ENCODE measurements at regions not wholly inside any gene's neighbourhood (a gene's known extent, or its start where the extent isn't known, plus 50 kb on each side); places are given as distances from the start of the nearest gene placed in this dataset.

- ATAC-seq = no peak
- intact Hi-C loops (cut with micrococcal nuclease) = no loop called here
- H3K9me3 Mint-ChIP-seq = peaks cover 0 to 22% (median 3%) of the 10 kb centered on the region in 11 donors
- DNase-seq = no peak
- no peaks in the 10 kb centered on the region for H3K4me1 ChIP-seq (ENCODE audit: control insufficient read depth in 2 of 2, insufficient read depth in 2 of 2, low read length in 2 of 2)
- no peak overlapping the region for H3K27ac ChIP-seq (ENCODE audit: low read depth, low read length)
- H3K4me3 Mint-ChIP-seq = no peak overlapping the region
- H3K27me3 ChIP-seq (ENCODE audit: control insufficient read depth in 2 of 2, insufficient read depth in 2 of 2, low read length in 2 of 2) = no peaks in the 10 kb centered on the region
- H3K9me3 ChIP-seq (ENCODE audit: control insufficient read depth in 2 of 3, low read length in 3 of 3) = no peaks in the 10 kb centered on the region
- CTCF ChIA-PET = no interaction called here
- POLR2A ChIA-PET = no interaction called here
- H3K27me3 Mint-ChIP-seq = no peaks in the 10 kb centered on the region
- H3K36me3 ChIP-seq (ENCODE audit: control insufficient read depth in 2 of 3, insufficient read depth in 3 of 3, low read length in 3 of 3) = no peaks in the 10 kb centered on the region
- H3K4me1 Mint-ChIP-seq = no peaks in the 10 kb centered on the region
- no peak overlapping the region for H3K27ac Mint-ChIP-seq
- no peak overlapping the region for H3K4me3 ChIP-seq (ENCODE audit: low read length)
- H3K36me3 Mint-ChIP-seq = no peaks in the 10 kb centered on the region
Measured at GRCh38 chr4:171621646-171622045, 191.6 kb upstream of the GALNTL6 start.

GRCh38 chr4:171612907-171613306, 200.3 kb upstream of the GALNTL6 start:
- POLR2A ChIA-PET = no interaction called here
- no peaks in the 10 kb centered on the region for H3K9me3 ChIP-seq (ENCODE audit: control insufficient read depth in 2 of 3, low read length in 3 of 3)
- H3K27me3 Mint-ChIP-seq = no peaks in the 10 kb centered on the region

GRCh38 chr4:171602638-171603355, 210.4 kb upstream of the GALNTL6 start:
- H3K27ac ChIP-seq (ENCODE audit: low read depth, low read length) = no peak overlapping the region
- H3K4me1 Mint-ChIP-seq = no peaks in the 10 kb centered on the region
- H3K36me3 Mint-ChIP-seq = no peaks in the 10 kb centered on the region
- H3K9me3 Mint-ChIP-seq = peaks cover 0 to 15% (median 3%) of the 10 kb centered on the region in 11 donors
- no peaks in the 10 kb centered on the region for H3K27me3 Mint-ChIP-seq
- no peak overlapping the region for H3K4me3 ChIP-seq (ENCODE audit: low read length)
- H3K9me3 ChIP-seq (ENCODE audit: control insufficient read depth in 2 of 3, low read length in 3 of 3) = no peaks in the 10 kb centered on the region
- no peaks in the 10 kb centered on the region for H3K4me1 ChIP-seq (ENCODE audit: control insufficient read depth in 2 of 2, insufficient read depth in 2 of 2, low read length in 2 of 2)
- DNase-seq (no peak), ATAC-seq (no peak)
- ChIA-PET POLR2A (no interaction called here), CTCF (no interaction called here)
- intact Hi-C loops (cut with micrococcal nuclease) = no loop called here
- no peaks in the 10 kb centered on the region for H3K27me3 ChIP-seq (ENCODE audit: control insufficient read depth in 2 of 2, insufficient read depth in 2 of 2, low read length in 2 of 2)
- H3K36me3 ChIP-seq (ENCODE audit: control insufficient read depth in 2 of 3, insufficient read depth in 3 of 3, low read length in 3 of 3) = no peaks in the 10 kb centered on the region
- no peak overlapping the region for H3K27ac Mint-ChIP-seq
- no peak overlapping the region for H3K4me3 Mint-ChIP-seq

More at GRCh38 chr4:171612907-171613306, 200.3 kb upstream of the GALNTL6 start:
- CTCF ChIA-PET = no interaction called here
- Histone ChIP-seq H3K4me3 (ENCODE audit: low read length) (no peak overlapping the region), H3K4me1 (ENCODE audit: control insufficient read depth in 2 of 2, insufficient read depth in 2 of 2, low read length in 2 of 2) (no peaks in the 10 kb centered on the region), H3K36me3 (ENCODE audit: control insufficient read depth in 2 of 3, insufficient read depth in 3 of 3, low read length in 3 of 3) (no peaks in the 10 kb centered on the region), H3K27ac (ENCODE audit: low read depth, low read length) (no peak overlapping the region), H3K27me3 (ENCODE audit: control insufficient read depth in 2 of 2, insufficient read depth in 2 of 2, low read length in 2 of 2) (no peaks in the 10 kb centered on the region)
- Mint-ChIP-seq H3K4me1 (no peaks in the 10 kb centered on the region), H3K36me3 (no peaks in the 10 kb centered on the region), H3K9me3 (peaks cover 0 to 7% (median 0%) of the 10 kb centered on the region in 11 donors), H3K27ac (no peak overlapping the region), H3K4me3 (no peak overlapping the region)
- ATAC-seq (no peak), DNase-seq (no peak)
- intact Hi-C loops (cut with micrococcal nuclease) = no loop called here

GRCh38 chr4:171601091-171601490, 212.1 kb upstream of the GALNTL6 start:
- intact Hi-C loops (cut with micrococcal nuclease) = no loop called here
- Mint-ChIP-seq H3K4me3 (no peak overlapping the region), H3K36me3 (no peaks in the 10 kb centered on the region), H3K4me1 (peaks cover 0 to 2% (median 0%) of the 10 kb centered on the region in 7 donors), H3K9me3 (peaks cover 0 to 13% (median 3%) of the 10 kb centered on the region in 11 donors), H3K27me3 (no peaks in the 10 kb centered on the region), H3K27ac (no peak overlapping the region)
- H3K27ac ChIP-seq (ENCODE audit: low read depth, low read length) = no peak overlapping the region
- DNase-seq (no peak), ATAC-seq (no peak)
- H3K36me3 ChIP-seq (ENCODE audit: control insufficient read depth in 2 of 3, insufficient read depth in 3 of 3, low read length in 3 of 3) = no peaks in the 10 kb centered on the region
- no peaks in the 10 kb centered on the region for H3K27me3 ChIP-seq (ENCODE audit: control insufficient read depth in 2 of 2, insufficient read depth in 2 of 2, low read length in 2 of 2)
- H3K9me3 ChIP-seq (ENCODE audit: control insufficient read depth in 2 of 3, low read length in 3 of 3) = no peaks in the 10 kb centered on the region
- ChIA-PET POLR2A (no interaction called here), CTCF (no interaction called here)
- no peaks in the 10 kb centered on the region for H3K4me1 ChIP-seq (ENCODE audit: control insufficient read depth in 2 of 2, insufficient read depth in 2 of 2, low read length in 2 of 2)
- H3K4me3 ChIP-seq (ENCODE audit: low read length) = no peak overlapping the region

- Mint-ChIP-seq H3K4me3 (no peak overlapping the region), H3K4me1 (peaks cover 0 to 2% (median 0%) of the 10 kb centered on the region in 7 donors), H3K27me3 (no peaks in the 10 kb centered on the region), H3K36me3 (no peaks in the 10 kb centered on the region), H3K27ac (no peak overlapping the region), H3K9me3 (peaks cover 0 to 13% (median 3%) of the 10 kb centered on the region in 11 donors)
- CTCF ChIA-PET = no interaction called here
- Histone ChIP-seq H3K27ac (ENCODE audit: low read depth, low read length) (no peak overlapping the region), H3K9me3 (ENCODE audit: control insufficient read depth in 2 of 3, low read length in 3 of 3) (no peaks in the 10 kb centered on the region), H3K36me3 (ENCODE audit: control insufficient read depth in 2 of 3, insufficient read depth in 3 of 3, low read length in 3 of 3) (no peaks in the 10 kb centered on the region), H3K4me3 (ENCODE audit: low read length) (no peak overlapping the region), H3K4me1 (ENCODE audit: control insufficient read depth in 2 of 2, insufficient read depth in 2 of 2, low read length in 2 of 2) (no peaks in the 10 kb centered on the region), H3K27me3 (ENCODE audit: control insufficient read depth in 2 of 2, insufficient read depth in 2 of 2, low read length in 2 of 2) (no peaks in the 10 kb centered on the region)
- POLR2A ChIA-PET = no interaction called here
- intact Hi-C loops (cut with micrococcal nuclease) = no loop called here
- DNase-seq (no peak), ATAC-seq (no peak)
Measured at GRCh38 chr4:171599628-171600027, 213.6 kb upstream of the GALNTL6 start.

- no peak overlapping the region for H3K27ac Mint-ChIP-seq
- no peaks in the 10 kb centered on the region for H3K27me3 ChIP-seq (ENCODE audit: control insufficient read depth in 2 of 2, insufficient read depth in 2 of 2, low read length in 2 of 2)
- intact Hi-C loops (cut with micrococcal nuclease) = no loop called here
- H3K4me1 Mint-ChIP-seq = peaks cover 0 to 2% (median 0%) of the 10 kb centered on the region in 7 donors
- H3K36me3 ChIP-seq (ENCODE audit: control insufficient read depth in 2 of 3, insufficient read depth in 3 of 3, low read length in 3 of 3) = no peaks in the 10 kb centered on the region
- ATAC-seq = no peak
- H3K4me3 ChIP-seq (ENCODE audit: low read length) = no peak overlapping the region
- CTCF ChIA-PET = no interaction called here
- H3K9me3 Mint-ChIP-seq = peaks cover 0 to 28% (median 3%) of the 10 kb centered on the region in 11 donors
- no peak for DNase-seq
- no peaks in the 10 kb centered on the region for H3K27me3 Mint-ChIP-seq
- POLR2A ChIA-PET = no interaction called here
- no peak overlapping the region for H3K4me3 Mint-ChIP-seq
- H3K9me3 ChIP-seq (ENCODE audit: control insufficient read depth in 2 of 3, low read length in 3 of 3) = no peaks in the 10 kb centered on the region
- no peaks in the 10 kb centered on the region for H3K36me3 Mint-ChIP-seq
- H3K27ac ChIP-seq (ENCODE audit: low read depth, low read length) = no peak overlapping the region
- no peaks in the 10 kb centered on the region for H3K4me1 ChIP-seq (ENCODE audit: control insufficient read depth in 2 of 2, insufficient read depth in 2 of 2, low read length in 2 of 2)
Measured at GRCh38 chr4:171594293-171594692, 218.9 kb upstream of the GALNTL6 start.

GRCh38 chr4:171590716-171591115, 222.5 kb upstream of the GALNTL6 start:
- H3K27ac ChIP-seq (ENCODE audit: low read depth, low read length) = no peak overlapping the region
- H3K9me3 ChIP-seq (ENCODE audit: control insufficient read depth in 2 of 3, low read length in 3 of 3) = no peaks in the 10 kb centered on the region
- no peak for DNase-seq
- Mint-ChIP-seq H3K4me3 (no peak overlapping the region), H3K27me3 (no peaks in the 10 kb centered on the region), H3K4me1 (no peaks in the 10 kb centered on the region), H3K9me3 (peaks cover 0 to 23% (median 4%) of the 10 kb centered on the region in 11 donors), H3K27ac (no peak overlapping the region), H3K36me3 (no peaks in the 10 kb centered on the region)
- ChIA-PET CTCF (no interaction called here), POLR2A (no interaction called here)
- H3K4me3 ChIP-seq (ENCODE audit: low read length) = no peak overlapping the region
- ATAC-seq = no peak
- no peaks in the 10 kb centered on the region for H3K27me3 ChIP-seq (ENCODE audit: control insufficient read depth in 2 of 2, insufficient read depth in 2 of 2, low read length in 2 of 2)
- H3K4me1 ChIP-seq (ENCODE audit: control insufficient read depth in 2 of 2, insufficient read depth in 2 of 2, low read length in 2 of 2) = no peaks in the 10 kb centered on the region
- no peaks in the 10 kb centered on the region for H3K36me3 ChIP-seq (ENCODE audit: control insufficient read depth in 2 of 3, insufficient read depth in 3 of 3, low read length in 3 of 3)
- intact Hi-C loops (cut with micrococcal nuclease) = no loop called here
